ENCODE measurements at regions not wholly inside any gene's neighbourhood (a gene's known extent, or its start where the extent isn't known, plus 50 kb on each side); places are given as distances from the start of the nearest gene placed in this dataset.

- Histone ChIP-seq H3K36me3 (ENCODE audit: control insufficient read depth in 2 of 2, insufficient read depth in 2 of 2, low read length in 1 of 2) (no peaks in the 10 kb centered on the region), H4K20me1 (ENCODE audit: control insufficient read depth, insufficient read depth) (no peaks in the 10 kb centered on the region), H3K4me2 (ENCODE audit: control insufficient read depth, insufficient read depth) (no peak overlapping the region), H3K27me3 (replicated peaks in 1 of 2; ENCODE audit: control insufficient read depth in 2 of 2, insufficient read depth in 2 of 2, low read length in 1 of 2) (no peaks in the 10 kb centered on the region), H2AFZ (ENCODE audit: control insufficient read depth, low read depth, low read length) (no peak overlapping the region), H3K4me3 (no peak overlapping the region), H3K9me3 (replicated peaks; ENCODE audit: control insufficient read depth, insufficient read depth, low read length) (no peaks in the 10 kb centered on the region; the same call in 1 of the 3 replicates), H3K9ac (ENCODE audit: control insufficient read depth, insufficient read depth, low read length) (no peak overlapping the region), H3K79me2 (ENCODE audit: control insufficient read depth, insufficient read depth, low read length) (no peaks in the 10 kb centered on the region), H3K4me1 (ENCODE audit: control insufficient read depth, insufficient read depth, low read length) (no peaks in the 10 kb centered on the region), H3K27ac (ENCODE audit: control insufficient read depth, insufficient read depth) (no peak overlapping the region)
- TF ChIP-seq IRF5 (IDR thresholded peaks at IDR 0.05; ENCODE audit: borderline replicate concordance) (no peak), ATF2 (IDR thresholded peaks at IDR 0.05; ENCODE audit: low read length) (no peak), HDGF (IDR thresholded peaks at IDR 0.05) (no peak), CBX3 (IDR thresholded peaks at IDR 0.05; ENCODE audit: borderline replicate concordance, low read depth) (no peak), SMAD5 (IDR thresholded peaks at IDR 0.05; ENCODE audit: low read depth) (no peak), CEBPB (IDR thresholded peaks at IDR 0.05; ENCODE audit: borderline replicate concordance in 1 of 2, low read depth in 2 of 2, low read length in 2 of 2) (no peak), FOXM1 (IDR thresholded peaks at IDR 0.05; ENCODE audit: low read depth, low read length) (no peak), FOS (IDR thresholded peaks at IDR 0.05; ENCODE audit: borderline replicate concordance, extremely low read depth, insufficient read length) (no peak), RUNX3 (IDR thresholded peaks at IDR 0.05; ENCODE audit: low read length) (no peak), ZNF274 (IDR thresholded peaks at IDR 0.05; ENCODE audit: insufficient read depth, insufficient read length) (no peak), JUND (IDR thresholded peaks at IDR 0.05; ENCODE audit: low read depth, low read length) (no peak), NKRF (conservative IDR thresholded peaks at IDR 0.05) (no peak), CREM (IDR thresholded peaks at IDR 0.05; ENCODE audit: low read depth) (no peak), ZNF622 (IDR thresholded peaks at IDR 0.05) (no peak), SMAD1 (IDR thresholded peaks at IDR 0.05; ENCODE audit: low read depth, partially characterized antibody) (no peak), E2F4 (IDR thresholded peaks at IDR 0.05; ENCODE audit: low read depth, low read length) (no peak), SUZ12 (IDR thresholded peaks at IDR 0.05; ENCODE audit: unreplicated experiment) (no peak), KLF5 (IDR thresholded peaks at IDR 0.05; ENCODE audit: partially characterized antibody) (no peak), NBN (IDR thresholded peaks at IDR 0.05) (no peak)
- DNase-seq (ENCODE audit: low read depth, low spot score) (no peak), FAIRE-seq (no peak), ATAC-seq (no peak)
- SMC1A ChIA-PET (ENCODE audit: uncharacterized antibody, unreplicated experiment): no interaction called here
- WGBS (ENCODE audit: insufficient coverage, insufficient replicate concordance, low lambda C conversion rate, missing lambda C conversion rate): 28% methylated on average over 2 of the region's 2 CpGs
- RAD21 ChIA-PET (ENCODE audit: unreplicated experiment): no interaction called here
- in situ Hi-C loops (cut with MboI): no loop called here
- BruUV-seq (replicated peaks): no TSS peak
- intact Hi-C loops (cut with micrococcal nuclease; ENCODE audit: unreplicated experiment): no loop called here
- POLR2A ChIA-PET: no interaction called here
- CTCF ChIA-PET: no interaction called here
These were observed 671.0 kb upstream of the SOX11 start for GRCh38 chr2:5021136-5021535.

All from GM12878 (cell line).